Upper lobe of left lung (tissue), 4 donors: ENCODE measurements at regions not wholly inside any gene's neighbourhood (a gene's known extent, or its start where the extent isn't known, plus 50 kb on each side); places are given as distances from the start of the nearest gene placed in this dataset.

ENCODE experiments used
- EP300 ChIP-seq, 4 donors: sonication (generic); formaldehyde crosslinking; IDR thresholded peaks; one replicate each; pipeline ENCODE4 v1.5.1; 2017; ENCODE audit warnings: antibody characterized with exemption in 4 of 4, control low read depth in 2 of 4
- TF ChIP-seq, protein P1 (sequence below), 6 experiments: fragments of 450-650 bp in 4 of 6; fragments of 200-600 bp in 2 of 6; sonication (generic) in 2 of 6; IDR thresholded peaks; one replicate each; pipeline ENCODE4 v1.5.1; 2016 to 2019; ENCODE audit warnings: antibody characterized with exemption in 6 of 6

DNA sequence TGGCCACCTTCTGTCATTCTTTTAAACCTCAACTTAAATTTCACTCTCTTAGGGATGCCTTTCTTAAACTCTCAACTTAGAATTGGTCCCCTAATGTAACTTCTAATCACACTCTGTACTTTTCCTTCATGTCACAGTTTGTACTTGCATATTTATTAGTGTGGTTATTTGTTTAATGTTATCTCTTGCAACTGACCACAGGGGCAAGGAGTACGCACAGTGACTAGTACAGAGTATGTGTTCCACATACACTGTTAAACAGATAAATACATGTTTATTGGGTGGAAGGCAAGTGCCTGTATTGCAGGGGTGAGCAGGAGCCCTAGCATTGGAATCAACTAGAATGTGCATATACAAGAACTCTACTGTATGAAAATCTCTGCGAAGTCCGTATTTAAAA lies 554.0 kb downstream of the INSC start:
- TF ChIP-seq, protein P1, sequence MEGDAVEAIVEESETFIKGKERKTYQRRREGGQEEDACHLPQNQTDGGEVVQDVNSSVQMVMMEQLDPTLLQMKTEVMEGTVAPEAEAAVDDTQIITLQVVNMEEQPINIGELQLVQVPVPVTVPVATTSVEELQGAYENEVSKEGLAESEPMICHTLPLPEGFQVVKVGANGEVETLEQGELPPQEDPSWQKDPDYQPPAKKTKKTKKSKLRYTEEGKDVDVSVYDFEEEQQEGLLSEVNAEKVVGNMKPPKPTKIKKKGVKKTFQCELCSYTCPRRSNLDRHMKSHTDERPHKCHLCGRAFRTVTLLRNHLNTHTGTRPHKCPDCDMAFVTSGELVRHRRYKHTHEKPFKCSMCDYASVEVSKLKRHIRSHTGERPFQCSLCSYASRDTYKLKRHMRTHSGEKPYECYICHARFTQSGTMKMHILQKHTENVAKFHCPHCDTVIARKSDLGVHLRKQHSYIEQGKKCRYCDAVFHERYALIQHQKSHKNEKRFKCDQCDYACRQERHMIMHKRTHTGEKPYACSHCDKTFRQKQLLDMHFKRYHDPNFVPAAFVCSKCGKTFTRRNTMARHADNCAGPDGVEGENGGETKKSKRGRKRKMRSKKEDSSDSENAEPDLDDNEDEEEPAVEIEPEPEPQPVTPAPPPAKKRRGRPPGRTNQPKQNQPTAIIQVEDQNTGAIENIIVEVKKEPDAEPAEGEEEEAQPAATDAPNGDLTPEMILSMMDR (IDR thresholded peaks at IDR 0.05) = no peak
- no peak for TF ChIP-seq EP300 (IDR thresholded peaks at IDR 0.05)
